Thoracic aorta (tissue), 2 donors: ENCODE measurements at regions not wholly inside any gene's neighbourhood (a gene's known extent, or its start where the extent isn't known, plus 50 kb on each side); places are given as distances from the start of the nearest gene placed in this dataset.

Experiments used
- ATAC-seq: fragments of 150-250 bp; one replicate; pipeline ENCODE4 v1.8.0; 2017; ENCODE audit warnings: low read depth; ENCODE audit not compliant: insufficient number of reproducible peaks, low FRiP score
- DNase-seq: peaks from one replicate; pipeline ENCODE4 v3.0.0-alpha.2; 2020; ENCODE audit warnings: low spot score
- H3K27ac ChIP-seq, 2 donors: fragments of 200-600 bp; sonication (generic); 1 replicate in 1 of 2; 2 replicates in 1 of 2; pipeline ENCODE4 v1.5.1; 2016; ENCODE audit warnings: mild to moderate bottlenecking in 2 of 2, moderate library complexity in 2 of 2
- H3K27me3 ChIP-seq: fragments of 200-600 bp; sonication (generic); replicated peaks from 2 replicates; pipeline ENCODE4 v1.6.0; 2016; ENCODE audit warnings: mild to moderate bottlenecking; ENCODE audit not compliant: insufficient read depth
- H3K36me3 ChIP-seq: fragments of 200-600 bp; sonication (generic); one replicate; pipeline ENCODE4 v1.5.1; 2016
- H3K4me1 ChIP-seq, 2 donors: fragments of 200-600 bp; sonication (generic); 1 replicate in 1 of 2; 2 replicates in 1 of 2; pipeline versions ENCODE4 v1.5.1 to v1.6.0; 2016; ENCODE audit warnings: low read depth in 2 of 2, mild to moderate bottlenecking in 1 of 2; ENCODE audit not compliant: control insufficient read depth in 1 of 2
- H3K4me3 ChIP-seq: fragments of 200-600 bp; sonication (generic); 2 replicates; pipeline ENCODE4 v1.5.1; 2016; ENCODE audit warnings: mild to moderate bottlenecking
- H3K9me3 ChIP-seq: fragments of 200-600 bp; sonication (generic); 2 replicates; pipeline ENCODE4 v1.5.1; 2016
- CTCF ChIP-seq: fragments of 200-600 bp; sonication (generic); IDR thresholded peaks from one replicate; pipeline ENCODE4 v1.5.1; 2019; ENCODE audit warnings: antibody characterized with exemption

- DNase-seq (no peak), ATAC-seq (no peak)
- no peak overlapping the region for H3K4me3 ChIP-seq
- no peaks in the 10 kb centered on the region for H3K27me3 ChIP-seq
- no peak for TF ChIP-seq CTCF
- H3K4me1 ChIP-seq = no peaks in the 10 kb centered on the region
- no peaks in the 10 kb centered on the region for H3K36me3 ChIP-seq
- H3K9me3 ChIP-seq = no peaks in the 10 kb centered on the region
- no peak overlapping the region for H3K27ac ChIP-seq
Measured at GRCh38 chr3:34292605-34293300, 494.3 kb downstream of the PDCD6IP start.

- H3K9me3 ChIP-seq = no peaks in the 10 kb centered on the region
- H3K36me3 ChIP-seq = no peaks in the 10 kb centered on the region
- no peak overlapping the region for H3K27ac ChIP-seq
- ATAC-seq = no peak
- TF ChIP-seq CTCF = no peak
- no peaks in the 10 kb centered on the region for H3K4me1 ChIP-seq
- DNase-seq = no peak
- H3K4me3 ChIP-seq = no peak overlapping the region
- H3K27me3 ChIP-seq = no peaks in the 10 kb centered on the region
Measured at GRCh38 chr3:34294240-34294639, 495.8 kb downstream of the PDCD6IP start.

GRCh38 chr3:34296796-34297195 lies 498.4 kb downstream of the PDCD6IP start:
- DNase-seq (no peak), ATAC-seq (no peak)
- Histone ChIP-seq H3K36me3 (no peaks in the 10 kb centered on the region), H3K4me1 (no peaks in the 10 kb centered on the region), H3K9me3 (no peaks in the 10 kb centered on the region), H3K4me3 (no peak overlapping the region), H3K27me3 (no peaks in the 10 kb centered on the region), H3K27ac (no peak overlapping the region)
- TF ChIP-seq CTCF = no peak

GRCh38 chr3:34298653-34299052 lies 500.2 kb downstream of the PDCD6IP start:
- no peak for TF ChIP-seq CTCF
- H3K27me3 ChIP-seq = no peaks in the 10 kb centered on the region
- no peaks in the 10 kb centered on the region for H3K9me3 ChIP-seq
- H3K4me3 ChIP-seq = no peak overlapping the region
- H3K27ac ChIP-seq = no peak overlapping the region
- H3K4me1 ChIP-seq = no peaks in the 10 kb centered on the region
- DNase-seq = no peak
- no peak for ATAC-seq
- no peaks in the 10 kb centered on the region for H3K36me3 ChIP-seq

- Histone ChIP-seq H3K27ac (no peak overlapping the region), H3K4me3 (no peak overlapping the region), H3K4me1 (no peaks in the 10 kb centered on the region), H3K27me3 (no peaks in the 10 kb centered on the region), H3K9me3 (no peaks in the 10 kb centered on the region), H3K36me3 (no peaks in the 10 kb centered on the region)
- ATAC-seq (no peak), DNase-seq (no peak)
- no peak for TF ChIP-seq CTCF
Measured at GRCh38 chr3:34300621-34301020, 502.2 kb downstream of the PDCD6IP start.
